LNCAP (cell line): ENCODE measurements at regions not wholly inside any gene's neighbourhood (a gene's known extent, or its start where the extent isn't known, plus 50 kb on each side); places are given as distances from the start of the nearest gene placed in this dataset.

Source experiments
- TF ChIP-seq, protein P1 (sequence below): fragments of 450-650 bp; IDR thresholded peaks from 2 replicates; pipeline ENCODE4 v1.5.1; 2017; ENCODE audit warnings: mild to moderate bottlenecking

DNA sequence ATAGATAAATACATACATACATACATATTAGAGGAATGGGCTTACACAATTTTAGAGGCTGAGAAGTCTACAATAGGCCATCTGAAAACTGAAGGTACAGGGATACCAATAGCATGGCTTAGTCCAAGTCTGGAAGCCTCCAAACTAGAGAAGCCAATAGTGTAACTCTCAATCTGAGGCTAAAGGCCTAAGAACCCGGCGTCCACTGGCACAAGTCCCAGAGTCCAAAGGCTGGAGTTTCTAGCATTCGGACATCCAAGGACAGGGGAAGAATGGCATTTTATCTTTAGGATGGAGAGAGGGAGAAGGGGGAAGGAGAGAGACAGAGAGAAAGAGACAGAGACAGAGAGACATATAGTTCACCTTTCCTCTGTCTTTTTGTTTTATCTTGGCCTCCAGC, 63.7 kb upstream of the SYT4 start:
- TF ChIP-seq, protein P1, sequence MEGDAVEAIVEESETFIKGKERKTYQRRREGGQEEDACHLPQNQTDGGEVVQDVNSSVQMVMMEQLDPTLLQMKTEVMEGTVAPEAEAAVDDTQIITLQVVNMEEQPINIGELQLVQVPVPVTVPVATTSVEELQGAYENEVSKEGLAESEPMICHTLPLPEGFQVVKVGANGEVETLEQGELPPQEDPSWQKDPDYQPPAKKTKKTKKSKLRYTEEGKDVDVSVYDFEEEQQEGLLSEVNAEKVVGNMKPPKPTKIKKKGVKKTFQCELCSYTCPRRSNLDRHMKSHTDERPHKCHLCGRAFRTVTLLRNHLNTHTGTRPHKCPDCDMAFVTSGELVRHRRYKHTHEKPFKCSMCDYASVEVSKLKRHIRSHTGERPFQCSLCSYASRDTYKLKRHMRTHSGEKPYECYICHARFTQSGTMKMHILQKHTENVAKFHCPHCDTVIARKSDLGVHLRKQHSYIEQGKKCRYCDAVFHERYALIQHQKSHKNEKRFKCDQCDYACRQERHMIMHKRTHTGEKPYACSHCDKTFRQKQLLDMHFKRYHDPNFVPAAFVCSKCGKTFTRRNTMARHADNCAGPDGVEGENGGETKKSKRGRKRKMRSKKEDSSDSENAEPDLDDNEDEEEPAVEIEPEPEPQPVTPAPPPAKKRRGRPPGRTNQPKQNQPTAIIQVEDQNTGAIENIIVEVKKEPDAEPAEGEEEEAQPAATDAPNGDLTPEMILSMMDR: no peak

DNA sequence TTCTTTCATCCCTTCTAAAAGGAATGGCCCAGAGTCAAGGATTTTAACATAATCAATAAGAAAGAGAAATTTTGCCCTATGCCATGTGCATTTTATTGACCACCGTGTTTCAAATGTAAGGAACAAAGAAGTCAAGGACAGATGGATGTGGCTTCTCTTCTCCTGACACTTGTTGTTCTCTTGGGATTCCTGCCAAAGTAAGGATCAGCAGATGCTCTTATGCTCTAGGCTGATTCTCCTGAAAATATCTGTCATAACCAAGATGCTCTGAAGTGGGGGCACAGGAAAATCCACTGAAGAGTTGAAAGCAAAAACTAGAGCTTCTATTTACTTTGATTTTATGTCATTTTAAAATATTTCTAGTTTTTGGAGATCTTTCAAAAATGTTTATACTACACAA, 72.9 kb upstream of the SYT4 start:
- TF ChIP-seq, protein P1: no peak

DNA sequence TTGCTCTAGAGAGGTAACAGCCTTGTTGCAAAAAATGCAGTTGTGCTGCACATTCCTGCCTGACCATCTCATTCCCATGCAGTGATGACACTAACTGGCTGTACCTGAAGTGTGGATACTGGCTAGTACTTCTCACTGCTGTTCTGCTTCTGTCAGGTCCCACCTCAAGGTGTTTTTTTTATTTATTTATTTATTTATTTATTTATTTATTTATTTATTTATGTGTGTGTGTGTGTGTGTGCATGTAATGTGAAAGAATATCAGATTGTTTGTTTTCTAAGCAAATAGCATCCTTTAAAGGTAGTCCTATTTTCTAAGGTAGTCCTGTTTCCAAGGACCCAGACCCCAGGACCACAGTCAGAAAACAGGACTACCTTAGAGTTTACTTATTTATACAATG, 87.2 kb upstream of the SYT4 start:
- TF ChIP-seq, protein P1: no peak

DNA sequence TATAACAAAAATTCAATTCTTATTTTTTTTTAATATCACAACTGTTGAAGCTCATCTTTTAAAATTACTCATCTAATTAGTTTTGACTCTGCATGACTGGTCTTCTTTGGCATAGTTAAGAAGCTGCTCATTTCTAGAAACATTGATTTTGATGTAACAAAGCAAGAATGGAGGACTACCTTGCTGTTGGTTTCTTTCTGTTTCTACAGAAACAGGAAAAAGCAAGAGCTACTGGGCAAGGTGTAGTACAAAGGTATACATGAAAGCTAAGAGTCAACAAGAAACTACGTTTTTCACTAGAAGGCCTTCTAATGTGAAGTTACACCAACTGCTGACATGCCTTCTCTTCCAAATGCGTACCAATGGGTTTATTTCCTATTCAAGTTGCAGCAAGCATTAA, 90.6 kb upstream of the SYT4 start:
- TF ChIP-seq, protein P1: no peak

DNA sequence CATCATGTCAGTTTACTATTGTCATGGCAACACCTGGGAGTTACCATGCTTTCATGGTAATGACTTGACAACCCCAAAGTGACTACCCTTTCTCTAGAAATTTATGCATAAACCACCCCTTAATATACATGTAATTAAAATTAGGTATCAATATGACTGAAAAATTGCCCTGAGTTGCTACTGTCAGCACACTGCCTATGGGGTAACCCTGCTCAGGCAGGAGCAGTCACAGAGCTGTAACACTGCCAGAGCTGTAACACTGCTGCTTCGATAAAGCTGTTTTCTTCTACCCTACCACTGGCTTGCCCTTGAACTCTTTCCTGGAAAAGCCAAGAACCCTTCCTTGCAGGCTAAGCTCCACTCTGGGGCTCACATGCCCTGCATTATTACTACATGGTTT, 95.5 kb upstream of the SYT4 start:
- TF ChIP-seq, protein P1: no peak

DNA sequence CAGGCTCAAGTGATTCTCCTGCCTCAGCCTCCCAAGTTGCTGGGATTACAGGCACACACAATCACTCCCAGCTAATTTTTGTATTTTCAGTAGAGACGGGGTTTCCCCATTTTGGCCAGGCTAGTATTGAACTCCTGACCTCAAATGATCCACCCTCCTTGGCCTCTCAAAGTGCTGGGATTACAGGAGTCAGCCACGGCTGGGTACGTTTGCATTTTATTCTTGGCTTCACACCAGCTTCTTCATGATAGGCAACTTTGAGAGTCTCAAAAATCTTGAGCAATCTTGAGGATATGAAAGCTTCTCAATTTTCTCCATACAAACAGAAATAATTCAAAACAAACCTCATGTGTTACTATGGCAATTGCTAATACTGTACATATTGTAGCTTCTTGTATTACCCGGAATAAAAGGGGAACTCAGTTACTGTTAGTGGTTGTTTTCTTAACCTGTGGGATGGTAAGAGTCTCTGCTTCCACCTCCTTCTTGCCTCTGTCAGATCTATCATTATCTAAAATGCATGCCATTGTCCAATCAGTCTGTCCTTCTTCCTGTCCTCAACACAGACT, 102.9 kb upstream of the SYT4 start:
- TF ChIP-seq, protein P1: no peak

DNA sequence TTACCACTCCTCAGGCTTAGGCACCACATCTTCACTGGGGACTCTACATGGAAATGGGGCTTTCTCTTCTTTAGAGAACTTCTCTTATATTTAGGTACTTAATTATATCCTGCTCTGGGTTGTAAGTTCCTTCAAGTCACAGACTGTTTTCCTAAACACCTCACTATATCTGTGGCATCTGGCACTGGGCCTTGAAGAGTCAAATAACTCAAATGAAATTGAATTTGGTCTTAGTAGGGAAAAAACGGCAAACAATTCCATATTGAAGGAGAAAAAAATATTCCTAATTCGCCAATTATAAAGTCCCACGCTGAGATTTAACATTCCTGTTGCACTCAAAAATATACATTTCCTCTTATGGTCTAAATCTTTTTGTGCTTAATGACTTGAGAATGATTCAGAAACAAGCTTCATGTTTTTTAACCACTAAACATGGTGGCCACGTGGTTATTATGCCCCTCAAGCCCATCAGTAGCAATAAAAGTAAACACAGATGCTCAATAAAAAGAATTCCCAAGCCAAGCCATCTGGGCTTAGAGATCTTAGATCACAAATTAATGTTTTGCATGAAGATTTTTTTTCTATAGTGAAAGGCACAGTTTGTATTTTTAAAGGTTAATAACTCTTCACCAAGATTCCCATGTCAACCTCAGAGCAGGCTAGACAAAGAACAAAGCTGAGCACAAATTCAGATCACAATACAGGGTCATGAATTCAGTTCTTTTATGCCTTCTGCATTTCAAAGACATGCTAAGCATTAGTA, 105.5 kb upstream of the SYT4 start:
- TF ChIP-seq, protein P1: no peak

DNA sequence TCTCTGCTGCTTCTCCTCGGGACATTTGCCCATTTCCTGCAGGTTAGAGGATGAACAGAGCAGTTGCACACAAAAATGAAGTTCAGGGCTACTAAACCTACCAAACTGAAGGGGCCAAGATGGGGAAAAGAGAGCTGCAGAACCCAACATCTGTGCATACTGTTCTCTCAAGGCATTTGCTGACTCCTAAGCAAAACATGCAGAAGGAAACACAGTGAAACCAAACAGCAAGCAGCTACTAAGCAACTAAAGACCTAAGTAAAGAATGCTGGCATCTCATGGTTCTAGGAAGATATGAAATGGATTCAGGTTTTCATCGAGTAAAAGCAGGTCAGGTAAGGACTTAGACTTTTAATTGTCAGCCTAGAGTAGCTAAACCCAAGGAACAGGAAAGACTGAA, 111.9 kb upstream of the SYT4 start:
- TF ChIP-seq, protein P1: no peak
